SK-N-SH (cell line): ENCODE measurements at regions not wholly inside any gene's neighbourhood (a gene's known extent, or its start where the extent isn't known, plus 50 kb on each side); places are given as distances from the start of the nearest gene placed in this dataset.

Experiments used
- CTCF ChIA-PET: fragments of 300-600, 350-600 bp; formaldehyde crosslinking; extraction: SDS; loops from one replicate; lab custom pipeline; 2021; lab: Yijun Ruan, JAX
- POLR2A ChIA-PET: fragments of 350-600 bp; sonication (Branson Sonifier 250); formaldehyde crosslinking; extraction: SDS; loops from one replicate; lab custom pipeline; 2020; ENCODE audit warnings: antibody characterized with exemption, inconsistent platforms; lab: Yijun Ruan, JAX
- DNase-seq: peaks from one replicate; pipeline ENCODE4 v3.0.0; 2012
- H2AFZ ChIP-seq: fragments of 200-600 bp; sonication (generic); 2 replicates; pipeline ENCODE4 v1.8.1; 2016; ENCODE audit warnings: antibody characterized with exemption, mild to moderate bottlenecking, low read depth
- H3F3A ChIP-seq: fragments of 200-600 bp; sonication (generic); replicated peaks from 2 replicates; pipeline ENCODE3; 2016; ENCODE audit warnings: antibody characterized with exemption, mild to moderate bottlenecking; ENCODE audit not compliant: insufficient read depth
- H3K27ac ChIP-seq, 2 experiments: fragments of 200-500 bp in 1 of 2; fragments of 200-600 bp in 1 of 2; sonication (Bioruptor generic) in 1 of 2; sonication (generic), shearing (Covaris generic) in 1 of 2; 2 replicates each; pipeline versions ENCODE4 v1.5.1 to v1.6.1; 2014 to 2016; ENCODE audit warnings: low read depth in 2 of 2, inconsistent platforms in 1 of 2, low read length in 1 of 2, mild to moderate bottlenecking in 1 of 2, mixed read lengths in 1 of 2
- H3K27me3 ChIP-seq: fragments of 200-600 bp; sonication (generic), shearing (Covaris generic); 2 replicates; pipeline ENCODE4 v1.6.1; 2016; ENCODE audit warnings: mixed run types; ENCODE audit not compliant: insufficient read depth
- H3K36me3 ChIP-seq, 2 experiments: fragments of 200-500 bp in 1 of 2; fragments of 200-600 bp in 1 of 2; sonication (Bioruptor generic) in 1 of 2; sonication (generic) in 1 of 2; replicated peaks in 1 of 2; 2 replicates each; pipeline versions ENCODE3 to v1.5.1; 2014 to 2016; ENCODE audit warnings: low read length in 1 of 2, mild to moderate bottlenecking in 1 of 2; ENCODE audit not compliant: insufficient read depth in 2 of 2, control insufficient read depth in 1 of 2
- H3K4me1 ChIP-seq, 2 experiments: fragments of 200-500 bp in 1 of 2; fragments of 200-600 bp in 1 of 2; sonication (Bioruptor generic) in 1 of 2; sonication (generic), shearing (Covaris generic) in 1 of 2; 2 replicates each; pipeline versions ENCODE4 v1.5.1 to v1.6.1; 2014 to 2016; ENCODE audit warnings: low read depth in 1 of 2, low read length in 1 of 2, mixed run types in 1 of 2; ENCODE audit not compliant: insufficient read depth in 2 of 2, control insufficient read depth in 1 of 2
- H3K4me2 ChIP-seq: fragments of 200-600 bp; sonication (generic), shearing (Covaris generic); 2 replicates; pipeline ENCODE4 v1.6.1; 2017; ENCODE audit warnings: mixed run types
- H3K4me3 ChIP-seq, 2 experiments: fragments of 200-500 bp in 1 of 2; fragments of 200-600 bp in 1 of 2; sonication (Bioruptor generic) in 1 of 2; sonication (generic), shearing (Covaris generic) in 1 of 2; 2 replicates each; pipeline versions ENCODE4 v1.5.1 to v1.8.1; 2014 to 2016; ENCODE audit warnings: low read depth in 2 of 2, inconsistent platforms in 1 of 2, low read length in 1 of 2, mild to moderate bottlenecking in 1 of 2, mixed read lengths in 1 of 2, moderate library complexity in 1 of 2
- H3K79me2 ChIP-seq: fragments of 200-600 bp; sonication (generic); 2 replicates; pipeline ENCODE4 v1.8.1; 2017; ENCODE audit warnings: mild to moderate bottlenecking; ENCODE audit not compliant: insufficient read depth
- H3K9ac ChIP-seq: fragments of 200-600 bp; sonication (generic); 2 replicates; pipeline ENCODE4 v1.6.1; 2017; ENCODE audit warnings: mixed run types
- H3K9me2 ChIP-seq: fragments of 200-600 bp; sonication (generic); 2 replicates; pipeline ENCODE4 v1.6.1; 2017; ENCODE audit warnings: mixed run types
- H3K9me3 ChIP-seq: fragments of 200-600 bp; sonication (generic); 2 replicates; pipeline ENCODE4 v1.6.1; 2017; ENCODE audit warnings: mixed run types, mild to moderate bottlenecking, moderate library complexity
- H4K20me1 ChIP-seq: fragments of 200-600 bp; sonication (generic); 2 replicates; pipeline ENCODE4 v1.6.1; 2017; ENCODE audit warnings: mild to moderate bottlenecking, mixed run types; ENCODE audit not compliant: insufficient read depth
- CHD2 ChIP-seq: fragments of 150-350 bp; IDR thresholded peaks from 2 replicates; pipeline ENCODE4 v1.6.1; 2018; ENCODE audit warnings: low read length; ENCODE audit not compliant: partially characterized antibody
- ELF1 ChIP-seq: IDR thresholded peaks from 2 replicates; pipeline ENCODE4 v1.4.0; 2012
- EP300 ChIP-seq, 2 experiments: IDR thresholded peaks; 2 replicates each; pipeline versions ENCODE4 v1.4.0 to v1.6.1; 2012; ENCODE audit warnings: borderline replicate concordance in 1 of 2, low read depth in 1 of 2, low read length in 1 of 2
- EZH2phosphoT487 ChIP-seq: fragments of 200-600 bp; sonication (generic); IDR thresholded peaks from 2 replicates; pipeline ENCODE4 v1.6.1; 2017; ENCODE audit warnings: low read depth, mixed run types, mild to moderate bottlenecking, antibody characterized with exemption, moderate library complexity, borderline replicate concordance
- FOSL2 ChIP-seq: IDR thresholded peaks from 2 replicates; pipeline ENCODE4 v1.4.0; 2012; ENCODE audit warnings: low read depth, mild to moderate bottlenecking, moderate library complexity, borderline replicate concordance
- FOXM1 ChIP-seq: IDR thresholded peaks from 2 replicates; pipeline ENCODE4 v1.4.0; 2012; ENCODE audit warnings: low read depth, mild to moderate bottlenecking
- GABPA ChIP-seq: IDR thresholded peaks from 2 replicates; pipeline ENCODE4 v1.4.0; 2012; ENCODE audit warnings: low read depth, mild to moderate bottlenecking
- GATA2 ChIP-seq: sonication (generic); formaldehyde crosslinking; IDR thresholded peaks from 2 replicates; pipeline ENCODE4 v1.5.0; 2020; ENCODE audit warnings: mild to moderate bottlenecking, missing genetic modification reagents
- IRF3 ChIP-seq: fragments of 150-350 bp; IDR thresholded peaks from 2 replicates; pipeline ENCODE4 v1.6.1; 2016; ENCODE audit warnings: mild to moderate bottlenecking, low read depth, low read length
- MAX ChIP-seq: IDR thresholded peaks from 2 replicates; pipeline ENCODE4 v1.4.0; 2012; ENCODE audit warnings: low read depth
- MEF2A ChIP-seq: IDR thresholded peaks from 2 replicates; pipeline ENCODE4 v1.4.0; 2012; ENCODE audit warnings: low read depth, borderline replicate concordance
- MXI1 ChIP-seq: IDR thresholded peaks from 2 replicates; pipeline ENCODE4 v1.6.1; 2012; ENCODE audit warnings: mild to moderate bottlenecking, low read depth, low read length, improper control_type of control experiment
- NRF1 ChIP-seq: IDR thresholded peaks from 2 replicates; pipeline ENCODE4 v1.6.1; 2012; ENCODE audit warnings: low read depth, mild to moderate bottlenecking, low read length
- POLR2AphosphoS5 ChIP-seq: IDR thresholded peaks from 2 replicates; pipeline ENCODE4 v1.6.1; 2012; ENCODE audit warnings: low read depth, low read length
- RAD21 ChIP-seq: IDR thresholded peaks from 2 replicates; pipeline ENCODE4 v1.6.1; 2012; ENCODE audit warnings: mild to moderate bottlenecking, low read length
- RCOR1 ChIP-seq: fragments of 150-350 bp; IDR thresholded peaks from 2 replicates; pipeline ENCODE4 v1.6.1; 2017; ENCODE audit warnings: antibody characterized with exemption, low read length
- RFX5 ChIP-seq: IDR thresholded peaks from 2 replicates; pipeline ENCODE4 v1.6.1; 2012; ENCODE audit warnings: mild to moderate bottlenecking, improper control_type of control experiment, low read length
- RXRA ChIP-seq: IDR thresholded peaks from 2 replicates; pipeline ENCODE4 v1.4.0; 2012; ENCODE audit warnings: low read depth, mild to moderate bottlenecking, borderline replicate concordance
- SMC3 ChIP-seq: IDR thresholded peaks from 2 replicates; pipeline ENCODE4 v1.6.1; 2012; ENCODE audit warnings: low read depth, low read length, improper control_type of control experiment
- TCF12 ChIP-seq: IDR thresholded peaks from 2 replicates; pipeline ENCODE4 v1.4.0; 2012
- TEAD4 ChIP-seq: IDR thresholded peaks from 2 replicates; pipeline ENCODE4 v1.4.0; 2012; ENCODE audit warnings: mild to moderate bottlenecking, borderline replicate concordance; ENCODE audit not compliant: insufficient read depth
- WGBS: methylation state at CpG from one replicate; pipeline ENCODE4 v1.1.6; 2017; ENCODE audit warnings: low lambda C conversion rate; 5-methylcytosine and 5-hydroxymethylcytosine counted together

- DNase-seq = no peak
- H3K4me2 ChIP-seq = no peak overlapping the region
Measured at GRCh38 chr1:244144053-244144452, 93.0 kb downstream of the ZBTB18 start.

GRCh38 chr1:244150071-244150470, 99.0 kb downstream of the ZBTB18 start:
- Histone ChIP-seq H3K36me3 (no peaks in the 10 kb centered on the region), H2AFZ (no peak overlapping the region), H3K4me2 (no peak overlapping the region), H3F3A (no peaks in the 10 kb centered on the region), H3K79me2 (no peaks in the 10 kb centered on the region), H3K9me2 (no peaks in the 10 kb centered on the region), H3K27me3 (no peaks in the 10 kb centered on the region), H3K27ac (no peak overlapping the region), H3K9ac (no peak overlapping the region), H3K4me1 (peaks cover 0 to 3% of the 10 kb centered on the region in 2 experiments; a peak in 1 of 4 replicates)
- no peak for DNase-seq
- POLR2A ChIA-PET = no interaction called here
- WGBS = 80% methylated on average over 5 of the region's 5 CpGs
- no peak for TF ChIP-seq MAX
- TF ChIP-seq RCOR1 = no peak
- no peak for TF ChIP-seq ELF1
- no peak for TF ChIP-seq TCF12
- no peak for TF ChIP-seq CHD2
- no peak for TF ChIP-seq FOXM1
- TF ChIP-seq, all 33 proteins: peak for 0
- Histone ChIP-seq H4K20me1 (no peaks in the 10 kb centered on the region), H3K9me3 (no peaks in the 10 kb centered on the region), H3K4me3 (no peak overlapping the region)
- CTCF ChIA-PET = interaction anchor here (1.0 kb wide), 1 partner anchor 22 kb away, joined by 3 read pairs; no protein-coding TSS in a partner anchor

More at GRCh38 chr1:244144053-244144452, 93.0 kb downstream of the ZBTB18 start:
- no peaks in the 10 kb centered on the region for H3F3A ChIP-seq
- H4K20me1 ChIP-seq = no peaks in the 10 kb centered on the region
- H3K79me2 ChIP-seq = no peaks in the 10 kb centered on the region
- no peaks in the 10 kb centered on the region for H3K36me3 ChIP-seq
- H2AFZ ChIP-seq = no peak overlapping the region
- no peaks in the 10 kb centered on the region for H3K4me1 ChIP-seq
- ChIA-PET CTCF (interaction anchor here (0.6 to 1.4 kb wide), 3 partner anchors 9 to 17 kb away, joined by 3 read pairs; no protein-coding TSS in a partner anchor), POLR2A (no interaction called here)
- no peak overlapping the region for H3K27ac ChIP-seq
- TF ChIP-seq FOXM1 = no peak
- TF ChIP-seq RXRA = no peak
- no peak for TF ChIP-seq POLR2AphosphoS5
- no peak for TF ChIP-seq MAX
- no peak for TF ChIP-seq TEAD4
- TF ChIP-seq EP300 (IDR thresholded peaks at IDR 0.05; ENCODE audit: borderline replicate concordance in 1 of 2, low read depth in 1 of 2, low read length in 1 of 2) = no peak
- TF ChIP-seq EZH2phosphoT487 = no peak
- TF ChIP-seq MEF2A = no peak
- H3K9ac ChIP-seq = no peak overlapping the region
- H3K9me2 ChIP-seq = no peaks in the 10 kb centered on the region
- 62% methylated on average over 1 of the region's 2 CpGs for WGBS
- no peaks in the 10 kb centered on the region for H3K27me3 ChIP-seq
- H3K4me3 ChIP-seq = no peak overlapping the region
- H3K9me3 ChIP-seq = no peaks in the 10 kb centered on the region

- Histone ChIP-seq H4K20me1 (no peaks in the 10 kb centered on the region), H3K79me2 (no peaks in the 10 kb centered on the region), H3K4me1 (peaks cover 0 to 4% of the 10 kb centered on the region in 2 experiments; a peak in 1 of 4 replicates), H3K27ac (no peak overlapping the region), H3K9me3 (no peaks in the 10 kb centered on the region), H3K9me2 (no peaks in the 10 kb centered on the region), H3F3A (no peaks in the 10 kb centered on the region), H3K27me3 (no peaks in the 10 kb centered on the region), H3K9ac (no peak overlapping the region), H3K36me3 (no peaks in the 10 kb centered on the region), H3K4me3 (no peak overlapping the region), H2AFZ (no peak overlapping the region), H3K4me2 (no peak overlapping the region)
- WGBS = 92% methylated on average over 4 of the region's 4 CpGs
- no peak for DNase-seq
- ChIA-PET CTCF (no interaction called here), POLR2A (no interaction called here)
- TF ChIP-seq RXRA (no peak), TCF12 (no peak), FOSL2 (no peak), EZH2phosphoT487 (no peak), GATA2 (no peak), RFX5 (no peak), FOXM1 (no peak), IRF3 (no peak), MXI1 (no peak), SMC3 (no peak), RAD21 (no peak), MAX (no peak), GABPA (no peak), NRF1 (no peak)
Measured at GRCh38 chr1:244150665-244151064, 99.6 kb downstream of the ZBTB18 start.
